ENCODE measurements at regions not wholly inside any gene's neighbourhood (a gene's known extent, or its start where the extent isn't known, plus 50 kb on each side); places are given as distances from the start of the nearest gene placed in this dataset.

GRCh38 chr21:14678973-14679574 lies 133.0 kb upstream of the SAMSN1 start (continued):
- TF ChIP-seq BCL3 (IDR thresholded peaks at IDR 0.05; ENCODE audit: borderline replicate concordance, insufficient read depth, low read depth, low read length, poor library complexity, severe bottlenecking) (no peak), POU2F2 (IDR thresholded peaks at IDR 0.05; ENCODE audit: borderline replicate concordance, low read depth, low read length) (no peak), MEF2B (IDR thresholded peaks at IDR 0.05; ENCODE audit: partially characterized antibody, poor library complexity, severe bottlenecking) (no peak), BHLHE40 (IDR thresholded peaks at IDR 0.05; ENCODE audit: borderline replicate concordance in 1 of 2, low read depth in 2 of 2, low read length in 1 of 2) (no peak), PAX5 (IDR thresholded peaks at IDR 0.05; ENCODE audit: borderline replicate concordance, low read depth, low read length) (no peak)

- Histone ChIP-seq H2AFZ (ENCODE audit: control insufficient read depth, low read depth, low read length) (no peak overlapping the region; the same call in 1 of the 2 replicates), H3K36me3 (ENCODE audit: control insufficient read depth in 2 of 2, insufficient read depth in 2 of 2, low read length in 1 of 2) (no peaks in the 10 kb centered on the region), H3K27me3 (replicated peaks in 1 of 2; ENCODE audit: control insufficient read depth in 2 of 2, insufficient read depth in 2 of 2, low read length in 1 of 2) (no peaks in the 10 kb centered on the region), H3K4me2 (ENCODE audit: control insufficient read depth, insufficient read depth) (no peak overlapping the region), H4K20me1 (ENCODE audit: control insufficient read depth, insufficient read depth) (no peaks in the 10 kb centered on the region), H3K79me2 (ENCODE audit: control insufficient read depth, insufficient read depth, low read length) (no peaks in the 10 kb centered on the region), H3K9me3 (replicated peaks; ENCODE audit: control insufficient read depth, insufficient read depth, low read length) (peaks cover 2% of the 10 kb centered on the region; the same call in 2 of the 3 replicates), H3K27ac (ENCODE audit: control insufficient read depth, insufficient read depth) (no peak overlapping the region), H3K4me3 (no peak overlapping the region), H3K4me1 (ENCODE audit: control insufficient read depth, insufficient read depth, low read length) (peaks cover 26% of the 10 kb centered on the region), H3K9ac (ENCODE audit: control insufficient read depth, insufficient read depth, low read length) (no peak overlapping the region)
- FAIRE-seq (no peak), DNase-seq (ENCODE audit: low read depth, low spot score) (no peak), ATAC-seq (no peak)
- ChIA-PET POLR2A (no interaction called here), CTCF (interaction anchor here (0.5 to 2.1 kb wide), 3 partner anchors 11 to 1414 kb away, joined by 3 to 8 read pairs (median 3); no protein-coding TSS in a partner anchor), SMC1A (ENCODE audit: uncharacterized antibody, unreplicated experiment) (interaction anchor here (0.6 to 5.9 kb wide), 6 partner anchors 9 to 177 kb away, joined by 3 to 33 read pairs (median 3); no protein-coding TSS in a partner anchor), RAD21 (ENCODE audit: unreplicated experiment) (interaction anchor here (1.3 to 2.7 kb wide), 3 partner anchors 10 to 106 kb away, joined by 5 to 9 read pairs (median 9); no protein-coding TSS in a partner anchor)
- TF ChIP-seq JUNB (IDR thresholded peaks at IDR 0.05) (no peak), HSF1 (IDR thresholded peaks at IDR 0.05; ENCODE audit: low read depth, low read length) (no peak), IKZF1 (conservative IDR thresholded peaks at IDR 0.05) (no peak), TCF12 (IDR thresholded peaks at IDR 0.05; ENCODE audit: low read depth, low read length) (no peak), BCL11A (IDR thresholded peaks at IDR 0.05; ENCODE audit: low read depth, low read length) (no peak), MYC (IDR thresholded peaks at IDR 0.05; ENCODE audit: insufficient read depth, insufficient read length, insufficient replicate concordance, low read length, severe bottlenecking) (no peak), ATF7 (IDR thresholded peaks at IDR 0.05; ENCODE audit: low read depth) (no peak), POLR2A (IDR thresholded peaks at IDR 0.05; ENCODE audit: low read depth, low read length) (no peak), STAT3 (IDR thresholded peaks at IDR 0.05; ENCODE audit: low read depth, low read length) (no peak), IRF3 (IDR thresholded peaks at IDR 0.05) (no peak), SUPT20H (IDR thresholded peaks at IDR 0.05; ENCODE audit: borderline replicate concordance, control insufficient read depth, low read depth, low read length) (no peak), CREB1 (IDR thresholded peaks at IDR 0.05; ENCODE audit: low read depth) (no peak), SIX5 (IDR thresholded peaks at IDR 0.05; ENCODE audit: low read depth, low read length, severe bottlenecking) (no peak)
- in situ Hi-C loops (cut with MboI): no loop called here
- intact Hi-C loops (cut with micrococcal nuclease; ENCODE audit: unreplicated experiment): no loop called here
- no TSS peak for BruUV-seq (replicated peaks)
- WGBS (ENCODE audit: insufficient coverage, insufficient replicate concordance, low lambda C conversion rate, missing lambda C conversion rate): 88% methylated on average over 9 of the region's 9 CpGs
These were observed 131.6 kb upstream of the SAMSN1 start for GRCh38 chr21:14677639-14678179.
